ENCODE measurements at regions not wholly inside any gene's neighbourhood (a gene's known extent, or its start where the extent isn't known, plus 50 kb on each side); places are given as distances from the start of the nearest gene placed in this dataset.

DNA sequence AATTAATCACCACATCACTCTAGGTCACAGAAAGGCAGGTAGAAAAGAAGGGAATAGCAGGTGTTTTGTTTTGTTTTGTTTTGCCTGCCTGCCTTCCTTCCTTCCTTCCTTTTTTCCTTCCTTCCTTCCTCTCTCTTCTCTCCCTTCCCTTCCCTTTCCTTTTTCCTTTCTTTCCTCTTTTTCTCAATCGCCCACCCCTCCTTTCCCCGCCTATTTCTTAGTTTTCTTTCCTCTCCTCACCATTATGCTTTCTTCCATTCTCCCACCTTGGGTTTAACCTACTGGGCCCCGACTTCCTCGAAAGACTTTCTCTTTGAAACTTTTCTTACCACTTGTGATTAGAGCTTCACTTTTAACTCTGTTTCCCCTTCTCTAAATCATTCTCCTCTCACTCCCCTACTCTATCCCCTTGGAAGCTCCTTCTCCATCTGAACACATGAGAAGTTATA, 231.3 kb upstream of the CD180 start:
- Histone ChIP-seq H2AFZ (ENCODE audit: low read depth, low read length, severe bottlenecking) (no peak overlapping the region), H4K20me1 (ENCODE audit: low read depth, low read length) (no peaks in the 10 kb centered on the region), H3K79me2 (ENCODE audit: insufficient read depth, low read length) (no peaks in the 10 kb centered on the region), H3K4me3 (ENCODE audit: insufficient read depth, low read length, poor library complexity, severe bottlenecking) (no peak overlapping the region), H3K9me3 (ENCODE audit: insufficient read depth, low read length) (no peaks in the 10 kb centered on the region), H3K9me2 (replicated peaks; ENCODE audit: insufficient read depth, low read length) (no peaks in the 10 kb centered on the region), H3F3A (ENCODE audit: insufficient read depth) (no peaks in the 10 kb centered on the region), H3K27ac (ENCODE audit: low read depth, low read length) (no peak overlapping the region), H3K27me3 (ENCODE audit: low read length) (no peaks in the 10 kb centered on the region), H3K36me3 (ENCODE audit: low read length) (no peaks in the 10 kb centered on the region), H3K4me2 (ENCODE audit: low read depth, low read length, poor library complexity, severe bottlenecking) (no peak overlapping the region), H3K9ac (ENCODE audit: low read length) (no peak overlapping the region)
- TF ChIP-seq EZH2phosphoT487 (conservative IDR thresholded peaks at IDR 0.05; ENCODE audit: low read length), result no peak
- TF ChIP-seq, protein P1, sequence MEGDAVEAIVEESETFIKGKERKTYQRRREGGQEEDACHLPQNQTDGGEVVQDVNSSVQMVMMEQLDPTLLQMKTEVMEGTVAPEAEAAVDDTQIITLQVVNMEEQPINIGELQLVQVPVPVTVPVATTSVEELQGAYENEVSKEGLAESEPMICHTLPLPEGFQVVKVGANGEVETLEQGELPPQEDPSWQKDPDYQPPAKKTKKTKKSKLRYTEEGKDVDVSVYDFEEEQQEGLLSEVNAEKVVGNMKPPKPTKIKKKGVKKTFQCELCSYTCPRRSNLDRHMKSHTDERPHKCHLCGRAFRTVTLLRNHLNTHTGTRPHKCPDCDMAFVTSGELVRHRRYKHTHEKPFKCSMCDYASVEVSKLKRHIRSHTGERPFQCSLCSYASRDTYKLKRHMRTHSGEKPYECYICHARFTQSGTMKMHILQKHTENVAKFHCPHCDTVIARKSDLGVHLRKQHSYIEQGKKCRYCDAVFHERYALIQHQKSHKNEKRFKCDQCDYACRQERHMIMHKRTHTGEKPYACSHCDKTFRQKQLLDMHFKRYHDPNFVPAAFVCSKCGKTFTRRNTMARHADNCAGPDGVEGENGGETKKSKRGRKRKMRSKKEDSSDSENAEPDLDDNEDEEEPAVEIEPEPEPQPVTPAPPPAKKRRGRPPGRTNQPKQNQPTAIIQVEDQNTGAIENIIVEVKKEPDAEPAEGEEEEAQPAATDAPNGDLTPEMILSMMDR (IDR thresholded peaks at IDR 0.05; ENCODE audit: insufficient read depth, low read length, poor library complexity, severe bottlenecking), result no peak

DNA sequence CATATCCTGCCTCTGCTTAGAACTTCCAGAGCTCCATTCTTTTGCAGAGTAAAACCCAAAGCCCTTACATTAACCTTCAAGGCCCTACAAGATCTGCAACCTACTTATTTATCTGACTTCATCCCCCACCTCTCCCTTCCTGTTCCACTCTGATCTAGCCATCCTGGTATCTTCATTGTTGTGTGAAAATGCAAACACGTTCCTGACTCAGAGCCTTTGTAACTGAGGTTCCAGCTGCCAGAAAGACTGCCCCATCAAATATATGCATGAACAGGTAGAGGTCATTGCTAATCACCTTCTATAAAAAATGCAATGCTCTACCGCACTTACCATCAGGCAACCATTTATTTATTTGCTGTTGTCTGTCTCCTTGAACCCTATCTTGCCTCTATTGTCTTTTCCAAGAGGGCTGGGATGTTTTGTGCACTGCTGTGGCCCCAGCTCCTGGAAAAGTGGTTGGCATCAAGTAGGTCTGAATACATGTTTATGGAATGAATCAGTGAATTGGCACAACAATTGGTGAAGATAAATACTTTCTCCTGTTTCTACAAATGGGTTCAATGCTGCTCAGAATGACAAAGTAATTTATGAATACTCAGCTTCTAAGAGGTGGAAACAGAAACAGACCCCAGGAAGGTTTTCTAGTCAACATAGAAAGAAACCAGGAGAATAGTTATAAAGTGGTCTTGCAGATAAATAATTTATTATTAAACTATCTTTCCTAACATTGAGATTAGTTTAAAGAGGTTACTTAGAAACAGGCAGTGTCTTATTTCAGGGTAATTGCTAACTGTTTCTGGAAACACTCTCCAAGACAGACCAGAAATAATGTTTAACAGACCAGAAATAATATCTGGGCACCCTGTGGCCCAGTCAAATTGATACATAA, 230.6 kb upstream of the CD180 start:
- TF ChIP-seq, protein P1 (IDR thresholded peaks at IDR 0.05; ENCODE audit: insufficient read depth, low read length, poor library complexity, severe bottlenecking), result no peak
- TF ChIP-seq EZH2phosphoT487 (conservative IDR thresholded peaks at IDR 0.05; ENCODE audit: low read length), result no peak
- Histone ChIP-seq H3K27me3 (ENCODE audit: low read length) (no peaks in the 10 kb centered on the region), H2AFZ (ENCODE audit: low read depth, low read length, severe bottlenecking) (no peak overlapping the region), H3K27ac (ENCODE audit: low read depth, low read length) (no peak overlapping the region), H4K20me1 (ENCODE audit: low read depth, low read length) (no peaks in the 10 kb centered on the region), H3K9me3 (ENCODE audit: insufficient read depth, low read length) (no peaks in the 10 kb centered on the region), H3K36me3 (ENCODE audit: low read length) (no peaks in the 10 kb centered on the region), H3K79me2 (ENCODE audit: insufficient read depth, low read length) (no peaks in the 10 kb centered on the region), H3K4me2 (ENCODE audit: low read depth, low read length, poor library complexity, severe bottlenecking) (no peak overlapping the region), H3F3A (ENCODE audit: insufficient read depth) (no peaks in the 10 kb centered on the region), H3K9ac (ENCODE audit: low read length) (no peak overlapping the region), H3K9me2 (replicated peaks; ENCODE audit: insufficient read depth, low read length) (no peaks in the 10 kb centered on the region), H3K4me3 (ENCODE audit: insufficient read depth, low read length, poor library complexity, severe bottlenecking) (no peak overlapping the region)

DNA sequence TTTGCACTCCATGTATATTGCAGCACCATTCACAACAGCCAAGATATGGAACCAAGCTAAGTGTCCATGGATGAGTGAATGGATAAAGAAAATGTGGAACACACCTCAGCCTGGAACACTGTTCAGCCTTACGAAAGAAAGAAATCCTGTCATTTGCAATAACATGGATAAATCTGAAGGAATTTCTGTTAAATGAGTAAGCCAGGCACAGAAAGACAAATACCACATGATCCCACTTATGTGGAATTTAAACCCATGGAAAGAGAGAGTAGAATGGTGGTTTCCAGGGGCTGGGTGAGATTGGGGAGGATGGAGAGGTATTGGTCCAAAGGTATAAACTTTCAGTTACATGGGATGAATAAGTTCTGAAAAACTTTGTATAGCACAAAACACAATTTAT, 228.9 kb upstream of the CD180 start:
- Histone ChIP-seq H3K36me3 (ENCODE audit: low read length) (no peaks in the 10 kb centered on the region), H3K9me2 (replicated peaks; ENCODE audit: insufficient read depth, low read length) (no peaks in the 10 kb centered on the region), H4K20me1 (ENCODE audit: low read depth, low read length) (no peaks in the 10 kb centered on the region), H3F3A (ENCODE audit: insufficient read depth) (no peaks in the 10 kb centered on the region), H3K4me3 (ENCODE audit: insufficient read depth, low read length, poor library complexity, severe bottlenecking) (no peak overlapping the region), H3K27me3 (ENCODE audit: low read length) (no peaks in the 10 kb centered on the region), H2AFZ (ENCODE audit: low read depth, low read length, severe bottlenecking) (no peak overlapping the region), H3K27ac (ENCODE audit: low read depth, low read length) (no peak overlapping the region), H3K9me3 (ENCODE audit: insufficient read depth, low read length) (no peaks in the 10 kb centered on the region), H3K79me2 (ENCODE audit: insufficient read depth, low read length) (no peaks in the 10 kb centered on the region), H3K9ac (ENCODE audit: low read length) (no peak overlapping the region), H3K4me2 (ENCODE audit: low read depth, low read length, poor library complexity, severe bottlenecking) (no peak overlapping the region)
- no peak for TF ChIP-seq EZH2phosphoT487 (conservative IDR thresholded peaks at IDR 0.05; ENCODE audit: low read length)
- TF ChIP-seq, protein P1 (IDR thresholded peaks at IDR 0.05; ENCODE audit: insufficient read depth, low read length, poor library complexity, severe bottlenecking), result no peak
